ENCODE measurements at regions not wholly inside any gene's neighbourhood (a gene's known extent, or its start where the extent isn't known, plus 50 kb on each side); places are given as distances from the start of the nearest gene placed in this dataset.

DNA sequence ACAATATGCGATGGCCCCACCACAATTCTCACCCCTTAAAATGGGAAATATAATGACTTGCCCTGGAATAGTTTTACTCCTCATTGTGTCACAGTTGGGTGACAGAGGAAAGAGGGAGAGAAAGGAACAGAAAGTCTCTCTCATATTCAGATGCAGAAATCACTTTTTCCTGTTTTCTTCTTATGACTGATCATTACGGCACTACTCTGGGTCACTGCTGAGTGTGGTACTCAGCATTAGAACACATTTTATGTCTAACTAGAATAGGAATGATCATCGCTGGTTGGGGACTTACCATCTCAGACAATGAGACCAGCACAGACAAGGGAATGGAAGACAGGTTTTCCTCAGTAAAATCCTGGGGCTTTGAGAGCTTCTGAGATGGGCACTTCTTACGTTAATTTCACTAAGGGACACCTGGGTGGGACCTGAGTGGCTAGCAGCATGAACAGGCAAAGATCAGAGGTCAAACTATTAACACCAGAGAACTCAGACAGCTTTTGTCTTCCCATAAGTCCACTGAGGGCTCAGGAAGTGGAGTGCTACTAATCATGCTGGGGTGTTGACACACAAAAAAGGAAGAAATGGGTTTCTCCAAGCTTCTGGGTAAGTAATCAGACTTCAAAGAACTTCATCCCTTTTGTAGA is 54.9 kb upstream of the ARHGAP18 start:
- Histone ChIP-seq H3K36me3 (no peaks in the 10 kb centered on the region), H3K9me3 (no peaks in the 10 kb centered on the region), H3K4me3 (no peak overlapping the region), H3K4me1 (peaks cover 0 to 10% (median 7%) of the 10 kb centered on the region in 4 donors), H3K27me3 (peaks cover 41% of the 10 kb centered on the region), H3K27ac (no peak overlapping the region)
- in situ Hi-C loops (cut with MboI; ENCODE audit: low pct_ligation_motif_present in 1 of 4, low pct_unique_long_range_greater_than_20kb in 1 of 4, low sequenced_read_pairs in 3 of 4) = no loop called here
- intact Hi-C loops (cut with DNase I; ENCODE audit: low total_unique reads) = no loop called here
- no peak for DNase-seq
- 74 to 88% methylated on average over 3 to 4 of the region's 4 CpGs for WGBS, 2 donors (ENCODE audit: low coverage in 1 of 2)
- no peak for TF ChIP-seq POLR2A (IDR thresholded peaks at IDR 0.05)

DNA sequence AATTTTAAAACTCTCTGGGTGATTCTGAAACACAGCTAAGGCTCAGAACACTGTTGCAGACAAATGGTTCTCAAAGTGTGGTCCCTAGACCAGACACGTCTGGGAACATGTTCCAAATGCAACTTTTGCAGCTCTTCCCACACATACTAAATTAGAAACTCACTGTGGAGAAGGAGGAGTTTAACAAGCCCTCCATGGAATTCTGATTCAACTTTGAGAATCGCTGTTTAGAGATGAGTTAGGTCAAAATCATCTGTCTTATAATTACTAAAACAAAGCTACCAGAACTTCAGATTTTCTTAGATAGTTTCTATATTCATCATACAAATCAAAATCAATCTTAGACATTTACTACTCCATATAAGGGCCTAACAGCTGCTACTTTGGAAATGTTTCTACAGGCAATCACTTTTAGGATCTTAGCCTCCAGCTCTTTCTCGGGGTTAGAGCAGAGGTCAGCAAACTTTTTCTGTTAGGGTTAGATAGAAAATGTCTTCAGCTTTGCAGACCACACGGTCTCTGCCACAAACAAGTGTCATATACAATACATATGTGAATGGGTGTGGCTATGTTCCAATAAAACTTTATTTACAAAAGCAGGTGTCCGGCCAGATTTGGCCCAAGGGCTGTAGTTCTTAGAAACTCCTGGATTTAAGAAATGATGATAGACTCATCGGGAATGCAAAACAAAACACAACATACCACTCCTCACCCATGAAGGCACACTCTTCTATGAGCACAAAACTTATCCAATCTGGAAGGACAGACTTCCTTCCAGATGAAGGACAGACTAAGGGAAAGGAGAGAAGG is 50.0 kb upstream of the ARHGAP18 start:
- Histone ChIP-seq H3K36me3 (no peaks in the 10 kb centered on the region), H3K27ac (no peak overlapping the region), H3K27me3 (peaks cover 3% of the 10 kb centered on the region), H3K9me3 (no peaks in the 10 kb centered on the region), H3K4me1 (no peaks in the 10 kb centered on the region), H3K4me3 (no peak overlapping the region)
- TF ChIP-seq, protein P1, sequence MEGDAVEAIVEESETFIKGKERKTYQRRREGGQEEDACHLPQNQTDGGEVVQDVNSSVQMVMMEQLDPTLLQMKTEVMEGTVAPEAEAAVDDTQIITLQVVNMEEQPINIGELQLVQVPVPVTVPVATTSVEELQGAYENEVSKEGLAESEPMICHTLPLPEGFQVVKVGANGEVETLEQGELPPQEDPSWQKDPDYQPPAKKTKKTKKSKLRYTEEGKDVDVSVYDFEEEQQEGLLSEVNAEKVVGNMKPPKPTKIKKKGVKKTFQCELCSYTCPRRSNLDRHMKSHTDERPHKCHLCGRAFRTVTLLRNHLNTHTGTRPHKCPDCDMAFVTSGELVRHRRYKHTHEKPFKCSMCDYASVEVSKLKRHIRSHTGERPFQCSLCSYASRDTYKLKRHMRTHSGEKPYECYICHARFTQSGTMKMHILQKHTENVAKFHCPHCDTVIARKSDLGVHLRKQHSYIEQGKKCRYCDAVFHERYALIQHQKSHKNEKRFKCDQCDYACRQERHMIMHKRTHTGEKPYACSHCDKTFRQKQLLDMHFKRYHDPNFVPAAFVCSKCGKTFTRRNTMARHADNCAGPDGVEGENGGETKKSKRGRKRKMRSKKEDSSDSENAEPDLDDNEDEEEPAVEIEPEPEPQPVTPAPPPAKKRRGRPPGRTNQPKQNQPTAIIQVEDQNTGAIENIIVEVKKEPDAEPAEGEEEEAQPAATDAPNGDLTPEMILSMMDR (IDR thresholded peaks at IDR 0.05) = no peak
- TF ChIP-seq POLR2AphosphoS5 (IDR thresholded peaks at IDR 0.05) (no peak), POLR2A (IDR thresholded peaks at IDR 0.05) (no peak), EP300 (IDR thresholded peaks at IDR 0.05; ENCODE audit: low read depth) (no peak)
- DNase-seq = no peak
- intact Hi-C loops (cut with DNase I; ENCODE audit: low total_unique reads) (no loop called here), in situ Hi-C loops (cut with MboI; ENCODE audit: low pct_ligation_motif_present in 1 of 4, low pct_unique_long_range_greater_than_20kb in 1 of 4, low sequenced_read_pairs in 3 of 4) (no loop called here)
- WGBS, 2 donors (ENCODE audit: low coverage in 1 of 2) = 69 to 74% methylated on average over 6 of the region's 6 CpGs
